HG03066 (cell line): ENCODE measurements at regions not wholly inside any gene's neighbourhood (a gene's known extent, or its start where the extent isn't known, plus 50 kb on each side); places are given as distances from the start of the nearest gene placed in this dataset.

Experiments used
- ATAC-seq: cut with Tn5 transposase; IDR thresholded peaks from one replicate; pipeline ENCODE4 v1.9.1; 2021; ENCODE audit warnings: low read depth; ENCODE audit not compliant: unreplicated experiment

- ATAC-seq = no peak
Observed at GRCh38 chr2:15870565-15870964, 69.8 kb upstream of the MYCN start.

DNA sequence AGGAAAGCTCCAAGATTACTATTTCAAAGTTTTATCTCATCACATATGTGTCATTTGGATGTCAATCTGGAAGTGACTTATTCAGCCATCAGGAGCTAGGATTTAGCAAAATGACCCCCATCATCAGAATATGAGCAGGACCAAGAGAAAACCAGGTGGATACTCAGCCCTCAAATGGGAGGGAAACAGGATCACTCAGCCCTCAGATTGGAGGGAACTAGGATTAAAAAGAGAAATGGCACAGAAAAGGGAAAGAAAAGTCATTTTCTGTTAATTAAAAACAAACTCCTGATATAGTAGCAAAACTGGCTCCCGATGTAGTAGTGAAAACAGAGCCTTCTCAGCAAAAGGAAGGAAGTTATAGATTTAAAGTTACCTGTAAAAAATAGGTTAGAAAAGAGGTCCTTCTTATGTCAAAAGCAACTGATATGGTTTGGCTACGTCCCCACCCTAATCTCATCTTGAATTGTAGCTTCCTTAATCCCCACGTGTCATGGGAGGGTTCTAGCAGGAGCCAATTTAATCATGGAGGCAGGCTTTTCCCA is 69.0 kb upstream of the MYCN start:
- ATAC-seq = no peak

- ATAC-seq = no peak
Observed at GRCh38 chr2:15872854-15873253, 67.5 kb upstream of the MYCN start.

DNA sequence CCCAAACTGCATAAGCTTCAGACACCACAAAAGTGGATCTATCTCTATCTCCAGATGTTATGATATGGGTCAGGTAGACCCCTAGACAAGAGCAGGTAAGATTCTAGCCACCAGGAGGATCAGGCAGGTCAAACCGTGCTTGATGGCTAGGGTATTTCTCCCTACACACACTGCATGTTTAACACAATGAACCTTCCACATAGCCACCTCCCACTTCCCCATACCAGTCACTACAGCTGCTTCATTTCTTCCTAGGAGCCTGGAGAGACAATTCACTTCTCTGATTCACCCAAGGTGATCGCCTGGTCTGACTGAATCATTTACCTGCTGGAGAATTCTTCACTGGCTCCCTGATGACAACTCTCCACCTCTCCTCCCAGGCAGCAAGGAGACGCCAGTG is 66.0 kb upstream of the MYCN start:
- ATAC-seq = no peak

- ATAC-seq = no peak
Observed at GRCh38 chr2:15874854-15875804, 65.2 kb upstream of the MYCN start.

DNA sequence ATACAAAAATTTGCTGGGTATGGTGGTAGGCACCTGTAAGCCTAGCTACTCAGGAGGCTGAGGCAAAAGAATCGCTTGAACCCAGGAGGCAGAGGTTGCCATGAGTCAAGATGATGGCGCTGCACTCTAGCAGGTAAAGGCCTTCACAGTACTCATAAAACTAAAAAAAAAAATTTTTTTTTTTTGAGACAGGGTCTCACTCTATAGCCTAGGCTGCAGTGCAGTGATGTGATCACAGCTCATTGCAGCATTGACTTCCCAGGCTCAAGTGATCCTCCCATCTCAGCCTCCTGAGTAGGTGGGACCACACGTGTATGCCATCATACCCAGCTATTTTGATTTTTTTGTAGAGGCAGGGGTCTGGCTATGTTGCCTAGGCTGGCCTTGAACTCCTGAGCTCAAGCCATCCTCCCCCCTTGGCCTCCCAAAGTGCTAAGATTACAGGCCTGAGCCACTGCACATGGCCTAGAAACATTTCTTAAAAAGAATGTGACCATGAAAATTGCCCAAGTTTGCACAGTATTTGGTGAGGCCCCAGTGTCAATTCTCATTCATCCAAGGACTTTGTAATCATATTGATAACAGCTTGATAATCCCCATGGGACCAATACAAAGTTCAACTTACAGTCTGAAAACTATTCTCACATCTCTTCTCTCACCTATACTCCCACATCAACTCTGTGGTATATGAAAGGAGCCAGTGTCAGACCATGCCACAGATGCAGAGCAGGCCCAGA is 64.2 kb upstream of the MYCN start:
- ATAC-seq = no peak

- ATAC-seq = no peak
Observed at GRCh38 chr2:15880226-15881119, 59.9 kb upstream of the MYCN start.

- no peak for ATAC-seq
Observed at GRCh38 chr2:15881120-15881433, 59.3 kb upstream of the MYCN start.

DNA sequence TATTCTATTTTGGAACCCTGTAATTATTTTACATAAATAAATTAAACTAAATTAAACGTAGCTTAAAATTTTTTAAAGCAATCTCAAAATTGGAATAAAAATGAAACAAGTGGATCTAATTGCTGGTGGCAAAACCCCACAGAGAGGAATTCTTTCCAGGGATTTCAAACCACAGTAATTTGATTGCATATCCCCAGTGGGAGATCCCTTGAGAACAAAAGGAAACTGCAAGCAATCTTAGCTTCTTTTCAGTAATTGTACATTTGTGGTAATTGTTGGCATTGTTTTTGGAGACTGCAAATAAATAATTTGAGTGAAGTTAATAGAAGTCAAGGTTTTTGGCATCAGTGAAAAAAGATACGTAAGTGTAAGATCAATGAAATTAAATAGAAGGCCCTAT is 58.7 kb upstream of the MYCN start:
- ATAC-seq = no peak

DNA sequence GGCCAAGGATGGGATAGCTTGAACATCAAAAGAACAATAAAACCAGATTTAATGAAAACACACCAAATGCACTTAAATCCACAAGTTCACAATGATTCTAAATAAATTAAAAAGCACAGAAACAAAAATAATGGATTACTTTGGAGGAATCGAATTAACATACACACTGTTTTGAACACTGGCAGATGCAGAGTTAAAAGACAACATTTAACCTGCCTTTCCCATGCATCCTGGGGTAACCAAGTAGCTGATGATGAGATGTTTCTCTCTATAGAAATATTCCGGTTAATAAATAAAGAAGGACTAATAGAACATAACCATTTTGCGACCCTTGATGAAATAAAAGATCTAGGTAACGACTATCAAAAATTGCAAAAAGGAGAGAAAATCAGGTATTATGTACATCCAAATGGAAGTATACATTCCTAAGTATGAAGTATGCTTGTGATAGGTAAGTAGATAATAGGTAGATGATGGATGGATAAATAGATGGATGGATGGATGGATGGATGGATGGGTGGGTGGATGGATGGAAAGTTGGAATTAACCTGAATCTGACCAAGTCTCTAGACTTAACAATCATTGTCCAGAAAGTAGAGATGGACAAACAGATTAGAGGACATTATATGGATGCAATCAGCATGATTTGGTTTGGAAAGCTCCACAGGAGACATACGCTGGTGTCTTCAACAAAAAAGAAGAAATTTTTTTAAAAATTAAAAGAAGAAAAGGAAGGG is 57.4 kb upstream of the MYCN start:
- no peak for ATAC-seq

DNA sequence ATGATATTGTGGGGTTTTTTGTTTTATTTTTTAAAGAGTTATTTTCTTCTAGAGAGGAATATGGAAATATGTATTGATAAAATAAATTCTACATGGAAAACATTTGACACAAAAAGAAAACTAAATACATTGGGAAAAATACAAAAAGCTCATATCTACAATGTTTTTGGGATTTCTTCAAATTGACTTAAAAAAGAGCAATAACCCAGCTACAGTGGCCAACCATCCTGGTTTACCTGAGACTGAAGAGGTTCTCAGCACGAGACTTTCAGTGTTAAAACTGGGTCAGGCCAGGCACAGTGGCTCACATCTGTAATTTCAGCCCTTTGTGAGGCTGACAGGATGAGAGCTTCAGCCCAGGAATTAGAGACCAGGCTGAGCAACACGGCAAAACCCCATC is 56.7 kb upstream of the MYCN start:
- no peak for ATAC-seq

GRCh38 chr2:15884790-15885189 is 55.6 kb upstream of the MYCN start:
- ATAC-seq = no peak

DNA sequence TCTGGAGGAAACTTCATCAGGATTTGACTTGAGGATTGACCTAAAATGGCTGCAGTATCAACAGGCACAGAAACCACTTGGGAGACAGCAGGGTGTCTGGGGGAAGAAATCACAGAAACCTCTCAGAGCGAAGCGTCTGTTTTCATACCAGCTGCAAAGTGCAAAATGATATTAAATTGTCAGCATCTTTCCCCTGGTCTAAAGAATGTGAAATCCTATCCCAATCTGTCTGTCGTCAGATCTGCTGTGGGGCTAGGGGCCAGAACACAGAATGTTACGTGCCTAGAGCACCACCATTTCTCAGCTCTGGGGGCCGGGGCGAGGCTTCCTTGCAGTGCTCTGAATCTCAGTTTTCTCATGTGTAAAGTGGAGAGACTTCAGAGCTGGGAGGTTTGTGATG is 54.1 kb upstream of the MYCN start:
- no peak for ATAC-seq

DNA sequence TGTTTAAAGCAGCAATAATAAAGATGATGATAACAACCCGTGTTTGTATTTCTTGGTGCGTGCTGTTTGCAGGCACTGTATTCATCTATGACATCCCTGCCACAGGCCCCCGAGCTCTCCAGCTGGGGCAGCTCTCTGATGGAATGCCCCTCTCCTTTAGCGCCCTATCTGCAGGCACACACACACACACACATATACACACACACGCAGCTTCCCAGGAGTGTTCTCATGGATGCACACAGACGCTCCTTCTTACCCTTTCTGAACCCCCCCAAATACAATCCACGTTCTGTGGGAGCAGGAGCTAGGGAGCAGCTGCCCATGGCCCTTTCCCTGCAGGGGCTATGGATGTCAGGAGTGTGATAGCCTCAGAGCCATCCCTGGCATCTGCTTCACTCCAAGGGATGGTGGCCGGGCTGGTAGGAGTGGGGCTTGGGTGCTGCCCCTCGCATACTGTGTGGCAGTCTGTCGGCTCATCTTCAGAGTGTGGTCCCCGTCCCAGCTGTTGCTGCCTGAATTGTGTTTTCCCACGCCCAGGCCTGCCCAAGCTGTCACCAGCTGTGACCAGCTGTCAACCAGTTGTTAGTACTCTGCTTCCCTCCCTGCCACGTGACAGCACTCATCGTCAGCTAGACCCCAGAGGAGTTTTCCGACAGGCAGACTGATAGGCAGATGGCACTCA is 50.8 kb upstream of the MYCN start:
- no peak for ATAC-seq

GRCh38 chr2:15890124-15890754 is 50.1 kb upstream of the MYCN start:
- no peak for ATAC-seq
